Parathyroid adenoma (tissue), 2 donors: ENCODE measurements at regions not wholly inside any gene's neighbourhood (a gene's known extent, or its start where the extent isn't known, plus 50 kb on each side); places are given as distances from the start of the nearest gene placed in this dataset.

Experiments
- H2AFZ ChIP-seq: fragments of 300-600 bp; sonication (generic); one replicate; pipeline ENCODE4 v1.7.0; 2017; ENCODE audit warnings: antibody characterized with exemption, mild to moderate bottlenecking
- H3K27ac ChIP-seq: fragments of 300-600 bp; sonication (generic); one replicate; pipeline ENCODE4 v1.7.0; 2017
- H3K27me3 ChIP-seq: fragments of 300-600 bp; sonication (generic); one replicate; pipeline ENCODE4 v1.7.0; 2017; ENCODE audit warnings: low read length; ENCODE audit not compliant: control insufficient read depth, insufficient read depth
- H3K36me3 ChIP-seq: fragments of 300-600 bp; sonication (generic); one replicate; pipeline ENCODE4 v1.7.0; 2017; ENCODE audit warnings: low read length; ENCODE audit not compliant: control insufficient read depth, insufficient read depth
- H3K4me1 ChIP-seq: fragments of 300-600 bp; sonication (generic); one replicate; pipeline ENCODE4 v1.7.0; 2017; ENCODE audit warnings: control low read depth
- H3K4me2 ChIP-seq: fragments of 300-600 bp; sonication (generic); one replicate; pipeline ENCODE4 v1.7.0; 2017; ENCODE audit warnings: low read length
- H3K4me3 ChIP-seq: fragments of 300-600 bp; sonication (generic); one replicate; pipeline ENCODE4 v1.7.0; 2017; ENCODE audit warnings: low read depth, low read length
- H3K79me2 ChIP-seq: fragments of 300-600 bp; sonication (generic); one replicate; pipeline ENCODE4 v1.7.0; 2017; ENCODE audit warnings: control low read depth
- H3K9ac ChIP-seq: fragments of 300-600 bp; sonication (generic); one replicate; pipeline ENCODE4 v1.7.0; 2017; ENCODE audit warnings: mild to moderate bottlenecking
- H3K9me3 ChIP-seq: fragments of 300-600 bp; sonication (generic); one replicate; pipeline ENCODE4 v1.7.0; 2017; ENCODE audit warnings: low read length; ENCODE audit not compliant: control insufficient read depth
- CTCF ChIP-seq: fragments of 300-600 bp; sonication (generic); IDR thresholded peaks from one replicate; pipeline ENCODE4 v1.7.0; 2017; ENCODE audit warnings: antibody characterized with exemption, mild to moderate bottlenecking
- donor health status: primary hyperparathyroidism.

GRCh38 chr1:94637121-94637520 is 95.6 kb upstream of the F3 start:
- Histone ChIP-seq H3K9me3 (no peaks in the 10 kb centered on the region), H3K27ac (no peak overlapping the region), H3K36me3 (no peaks in the 10 kb centered on the region)

GRCh38 chr1:94636624-94637023 is 95.1 kb upstream of the F3 start:
- Histone ChIP-seq H3K9me3 (no peaks in the 10 kb centered on the region), H3K4me1 (no peaks in the 10 kb centered on the region), H3K36me3 (no peaks in the 10 kb centered on the region), H3K9ac (no peak overlapping the region), H3K27me3 (no peaks in the 10 kb centered on the region), H2AFZ (no peak overlapping the region), H3K79me2 (no peaks in the 10 kb centered on the region), H3K4me2 (no peak overlapping the region), H3K4me3 (no peak overlapping the region), H3K27ac (no peak overlapping the region)
- TF ChIP-seq CTCF, result no peak

More at GRCh38 chr1:94637121-94637520, 95.6 kb upstream of the F3 start:
- no peaks in the 10 kb centered on the region for H3K27me3 ChIP-seq
- H2AFZ ChIP-seq, result no peak overlapping the region
- no peak overlapping the region for H3K4me3 ChIP-seq
- no peaks in the 10 kb centered on the region for H3K4me1 ChIP-seq
- no peak for TF ChIP-seq CTCF
- no peak overlapping the region for H3K4me2 ChIP-seq
- no peaks in the 10 kb centered on the region for H3K79me2 ChIP-seq
- no peak overlapping the region for H3K9ac ChIP-seq

- Histone ChIP-seq H3K27ac (no peak overlapping the region), H3K9me3 (no peaks in the 10 kb centered on the region), H3K9ac (no peak overlapping the region), H3K36me3 (no peaks in the 10 kb centered on the region), H3K4me2 (no peak overlapping the region), H3K4me3 (no peak overlapping the region), H3K4me1 (no peaks in the 10 kb centered on the region), H2AFZ (no peak overlapping the region), H3K79me2 (no peaks in the 10 kb centered on the region), H3K27me3 (no peaks in the 10 kb centered on the region)
- no peak for TF ChIP-seq CTCF
These were observed 94.5 kb upstream of the F3 start for GRCh38 chr1:94636100-94636499.

- Histone ChIP-seq H3K79me2 (no peaks in the 10 kb centered on the region), H3K36me3 (no peaks in the 10 kb centered on the region), H3K4me2 (no peak overlapping the region), H2AFZ (no peak overlapping the region), H3K4me1 (no peaks in the 10 kb centered on the region), H3K9me3 (no peaks in the 10 kb centered on the region), H3K27ac (no peak overlapping the region), H3K27me3 (no peaks in the 10 kb centered on the region), H3K9ac (no peak overlapping the region), H3K4me3 (no peak overlapping the region)
- TF ChIP-seq CTCF, result no peak
These were observed 93.4 kb upstream of the F3 start for GRCh38 chr1:94634977-94635416.

GRCh38 chr1:94633051-94633450 is 91.5 kb upstream of the F3 start:
- H3K4me2 ChIP-seq, result no peak overlapping the region

More at GRCh38 chr1:94633051-94633450, 91.5 kb upstream of the F3 start:
- TF ChIP-seq CTCF, result no peak
- Histone ChIP-seq H3K27me3 (no peaks in the 10 kb centered on the region), H3K27ac (no peak overlapping the region), H3K9me3 (no peaks in the 10 kb centered on the region), H3K36me3 (no peaks in the 10 kb centered on the region), H3K9ac (no peak overlapping the region), H3K79me2 (no peaks in the 10 kb centered on the region), H3K4me1 (peaks cover under 1% of the 10 kb centered on the region), H3K4me3 (no peak overlapping the region), H2AFZ (no peak overlapping the region)
